ENCODE measurements at regions not wholly inside any gene's neighbourhood (a gene's known extent, or its start where the extent isn't known, plus 50 kb on each side); places are given as distances from the start of the nearest gene placed in this dataset.

DNA sequence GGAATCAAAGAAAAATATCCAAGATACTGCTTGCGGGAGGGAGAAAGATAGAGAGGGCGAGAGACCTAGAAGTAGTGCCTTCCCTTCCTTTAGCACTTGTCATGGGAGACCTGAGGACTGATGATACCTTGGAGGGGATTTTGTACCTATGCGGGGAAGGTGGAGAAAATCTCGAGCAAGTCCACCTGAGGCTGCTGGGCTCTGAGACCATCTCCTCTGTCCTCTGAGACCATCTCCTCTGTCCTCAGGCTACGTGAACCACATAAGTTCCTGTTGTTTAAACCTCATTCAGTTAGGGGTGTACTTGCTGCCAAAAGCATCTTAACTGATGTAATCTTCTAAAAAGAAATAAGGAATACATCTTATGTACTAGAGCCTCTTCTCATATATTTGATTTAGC lies 164.9 kb downstream of the NR2F2 start:
- TF ChIP-seq, protein P1, sequence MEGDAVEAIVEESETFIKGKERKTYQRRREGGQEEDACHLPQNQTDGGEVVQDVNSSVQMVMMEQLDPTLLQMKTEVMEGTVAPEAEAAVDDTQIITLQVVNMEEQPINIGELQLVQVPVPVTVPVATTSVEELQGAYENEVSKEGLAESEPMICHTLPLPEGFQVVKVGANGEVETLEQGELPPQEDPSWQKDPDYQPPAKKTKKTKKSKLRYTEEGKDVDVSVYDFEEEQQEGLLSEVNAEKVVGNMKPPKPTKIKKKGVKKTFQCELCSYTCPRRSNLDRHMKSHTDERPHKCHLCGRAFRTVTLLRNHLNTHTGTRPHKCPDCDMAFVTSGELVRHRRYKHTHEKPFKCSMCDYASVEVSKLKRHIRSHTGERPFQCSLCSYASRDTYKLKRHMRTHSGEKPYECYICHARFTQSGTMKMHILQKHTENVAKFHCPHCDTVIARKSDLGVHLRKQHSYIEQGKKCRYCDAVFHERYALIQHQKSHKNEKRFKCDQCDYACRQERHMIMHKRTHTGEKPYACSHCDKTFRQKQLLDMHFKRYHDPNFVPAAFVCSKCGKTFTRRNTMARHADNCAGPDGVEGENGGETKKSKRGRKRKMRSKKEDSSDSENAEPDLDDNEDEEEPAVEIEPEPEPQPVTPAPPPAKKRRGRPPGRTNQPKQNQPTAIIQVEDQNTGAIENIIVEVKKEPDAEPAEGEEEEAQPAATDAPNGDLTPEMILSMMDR (IDR thresholded peaks at IDR 0.05), result no peak
- TF ChIP-seq POLR2A (IDR thresholded peaks at IDR 0.05), result no peak

Data from heart left ventricle (tissue), 13 donors.